ENCODE measurements at regions not wholly inside any gene's neighbourhood (a gene's known extent, or its start where the extent isn't known, plus 50 kb on each side); places are given as distances from the start of the nearest gene placed in this dataset.

GRCh38 chr2:120885321-120885720 is 149.7 kb downstream of the GLI2 start:
- Histone ChIP-seq H3K4me3 (ENCODE audit: low read length) (no peak overlapping the region), H3F3A (ENCODE audit: insufficient read depth, low read length, poor library complexity, severe bottlenecking) (no peaks in the 10 kb centered on the region), H3K9ac (ENCODE audit: low read length) (no peak overlapping the region), H3K27ac (ENCODE audit: low read length) (no peak overlapping the region), H3K9me2 (ENCODE audit: insufficient read depth, low read length) (no peaks in the 10 kb centered on the region), H3K9me3 (ENCODE audit: low read length) (no peaks in the 10 kb centered on the region), H3K79me2 (replicated peaks; ENCODE audit: insufficient read depth, low read length) (peaks cover 7% of the 10 kb centered on the region), H3K4me2 (ENCODE audit: low read length) (no peak overlapping the region), H2AFZ (ENCODE audit: low read depth, low read length) (no peak overlapping the region), H3K27me3 (ENCODE audit: insufficient read depth, low read depth, low read length) (no peaks in the 10 kb centered on the region), H4K20me1 (ENCODE audit: insufficient read depth) (no peaks in the 10 kb centered on the region), H3K36me3 (ENCODE audit: insufficient read depth, low read length) (no peaks in the 10 kb centered on the region)
- TF ChIP-seq CTCF (IDR thresholded peaks at IDR 0.05; ENCODE audit: poor library complexity, severe bottlenecking) (no peak), REST (IDR thresholded peaks at IDR 0.05; ENCODE audit: borderline replicate concordance) (no peak), POLR2AphosphoS5 (IDR thresholded peaks at IDR 0.05) (no peak), RAD21 (conservative IDR thresholded peaks at IDR 0.05) (no peak), SMC3 (conservative IDR thresholded peaks at IDR 0.05; ENCODE audit: poor library complexity) (no peak), EZH2 (IDR thresholded peaks at IDR 0.05; ENCODE audit: borderline replicate concordance, insufficient read depth, low read length, poor library complexity, severe bottlenecking) (no peak), MXI1 (conservative IDR thresholded peaks at IDR 0.05; ENCODE audit: poor library complexity, severe bottlenecking) (no peak), TAF1 (IDR thresholded peaks at IDR 0.05; ENCODE audit: low read depth) (no peak), EP300 (conservative IDR thresholded peaks at IDR 0.05; ENCODE audit: poor library complexity, severe bottlenecking) (no peak)

GRCh38 chr2:120885749-120886148 is 150.1 kb downstream of the GLI2 start:
- Histone ChIP-seq H3K27me3 (ENCODE audit: insufficient read depth, low read depth, low read length) (no peaks in the 10 kb centered on the region), H2AFZ (ENCODE audit: low read depth, low read length) (no peak overlapping the region), H3K9me3 (ENCODE audit: low read length) (no peaks in the 10 kb centered on the region), H3F3A (ENCODE audit: insufficient read depth, low read length, poor library complexity, severe bottlenecking) (no peaks in the 10 kb centered on the region), H3K4me2 (ENCODE audit: low read length) (no peak overlapping the region), H3K36me3 (ENCODE audit: insufficient read depth, low read length) (no peaks in the 10 kb centered on the region), H4K20me1 (ENCODE audit: insufficient read depth) (no peaks in the 10 kb centered on the region), H3K9ac (ENCODE audit: low read length) (no peak overlapping the region), H3K4me3 (ENCODE audit: low read length) (no peak overlapping the region), H3K9me2 (ENCODE audit: insufficient read depth, low read length) (no peaks in the 10 kb centered on the region), H3K79me2 (replicated peaks; ENCODE audit: insufficient read depth, low read length) (peaks cover 8% of the 10 kb centered on the region), H3K27ac (ENCODE audit: low read length) (no peak overlapping the region)
- no peak for TF ChIP-seq SMC3 (conservative IDR thresholded peaks at IDR 0.05; ENCODE audit: poor library complexity)
- no peak for TF ChIP-seq EZH2 (IDR thresholded peaks at IDR 0.05; ENCODE audit: borderline replicate concordance, insufficient read depth, low read length, poor library complexity, severe bottlenecking)
- TF ChIP-seq TAF1 (IDR thresholded peaks at IDR 0.05; ENCODE audit: low read depth) = no peak
- no peak for TF ChIP-seq EP300 (conservative IDR thresholded peaks at IDR 0.05; ENCODE audit: poor library complexity, severe bottlenecking)
- TF ChIP-seq RAD21 (conservative IDR thresholded peaks at IDR 0.05) = no peak
- TF ChIP-seq CTCF (IDR thresholded peaks at IDR 0.05; ENCODE audit: poor library complexity, severe bottlenecking) = no peak
- TF ChIP-seq MXI1 (conservative IDR thresholded peaks at IDR 0.05; ENCODE audit: poor library complexity, severe bottlenecking) = no peak
- no peak for TF ChIP-seq POLR2AphosphoS5 (IDR thresholded peaks at IDR 0.05)
- TF ChIP-seq REST (IDR thresholded peaks at IDR 0.05; ENCODE audit: borderline replicate concordance) = no peak

Measured in neural cell (in vitro differentiated cells).